ENCODE measurements at regions not wholly inside any gene's neighbourhood (a gene's known extent, or its start where the extent isn't known, plus 50 kb on each side); places are given as distances from the start of the nearest gene placed in this dataset.

- TF ChIP-seq, protein P1, sequence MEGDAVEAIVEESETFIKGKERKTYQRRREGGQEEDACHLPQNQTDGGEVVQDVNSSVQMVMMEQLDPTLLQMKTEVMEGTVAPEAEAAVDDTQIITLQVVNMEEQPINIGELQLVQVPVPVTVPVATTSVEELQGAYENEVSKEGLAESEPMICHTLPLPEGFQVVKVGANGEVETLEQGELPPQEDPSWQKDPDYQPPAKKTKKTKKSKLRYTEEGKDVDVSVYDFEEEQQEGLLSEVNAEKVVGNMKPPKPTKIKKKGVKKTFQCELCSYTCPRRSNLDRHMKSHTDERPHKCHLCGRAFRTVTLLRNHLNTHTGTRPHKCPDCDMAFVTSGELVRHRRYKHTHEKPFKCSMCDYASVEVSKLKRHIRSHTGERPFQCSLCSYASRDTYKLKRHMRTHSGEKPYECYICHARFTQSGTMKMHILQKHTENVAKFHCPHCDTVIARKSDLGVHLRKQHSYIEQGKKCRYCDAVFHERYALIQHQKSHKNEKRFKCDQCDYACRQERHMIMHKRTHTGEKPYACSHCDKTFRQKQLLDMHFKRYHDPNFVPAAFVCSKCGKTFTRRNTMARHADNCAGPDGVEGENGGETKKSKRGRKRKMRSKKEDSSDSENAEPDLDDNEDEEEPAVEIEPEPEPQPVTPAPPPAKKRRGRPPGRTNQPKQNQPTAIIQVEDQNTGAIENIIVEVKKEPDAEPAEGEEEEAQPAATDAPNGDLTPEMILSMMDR (IDR thresholded peaks at IDR 0.05): no peak
- no peak for TF ChIP-seq POLR2A (IDR thresholded peaks at IDR 0.05)
Observed at GRCh38 chr1:199135901-199136300, 497.1 kb downstream of the PTPRC start.
